Calu3 (cell line): ENCODE measurements at regions not wholly inside any gene's neighbourhood (a gene's known extent, or its start where the extent isn't known, plus 50 kb on each side); places are given as distances from the start of the nearest gene placed in this dataset.
A peak's percentile ranks its signal among the peaks of the same experiment; 100 is the strongest.

Experiments used
- BruUV-seq: library from RNA; stranded (reverse); fragments of 400-500 nt; replicated peaks from 2 replicates; lab custom pipeline; 2021; lab: Mats Ljungman, UMichigan
- CTCF ChIA-PET: fragments of 300-600 bp; sonication (Branson Sonifier 250); formaldehyde crosslinking; loops from one replicate; lab custom pipeline; 2022; ENCODE audit warnings: antibody characterized with exemption; lab: Charles Lee
- DNase-seq: peaks from one replicate; pipeline ENCODE4 v3.0.0; 2022
- H3K27ac Mint-ChIP-seq: one replicate; pipeline ENCODE4 v1.8.0; 2022; ENCODE audit warnings: mixed read lengths; ENCODE audit not compliant: unreplicated experiment
- H3K27me3 Mint-ChIP-seq: one replicate; pipeline ENCODE4 v1.8.0; 2022; ENCODE audit warnings: mixed read lengths; ENCODE audit not compliant: unreplicated experiment
- H3K36me3 Mint-ChIP-seq: one replicate; pipeline ENCODE4 v1.8.0; 2022; ENCODE audit warnings: mild to moderate bottlenecking, moderate library complexity, mixed read lengths; ENCODE audit not compliant: insufficient read depth, unreplicated experiment
- H3K4me1 Mint-ChIP-seq: one replicate; pipeline ENCODE4 v1.8.0; 2022; ENCODE audit warnings: mild to moderate bottlenecking, low read depth, mixed read lengths; ENCODE audit not compliant: unreplicated experiment
- H3K4me3 Mint-ChIP-seq: one replicate; pipeline ENCODE4 v1.8.0; 2022; ENCODE audit warnings: mild to moderate bottlenecking, low read depth, moderate library complexity, mixed read lengths; ENCODE audit not compliant: unreplicated experiment
- H3K9me3 Mint-ChIP-seq: one replicate; pipeline ENCODE4 v1.8.0; 2022; ENCODE audit warnings: low read depth, mixed read lengths; ENCODE audit not compliant: unreplicated experiment
- intact Hi-C: fragments of 100-400 bp; cut with micrococcal nuclease; formaldehyde crosslinking; loops from one replicate; pipeline ENCODE4 v1.10.0; 2022; ENCODE audit not compliant: unreplicated experiment
- TF ChIP-seq, protein P1 (sequence below): fragments of 200-600 bp; IDR thresholded peaks from one replicate; pipeline ENCODE4 v1.8.0; 2022; ENCODE audit warnings: antibody characterized with exemption; ENCODE audit not compliant: unreplicated experiment

DNA sequence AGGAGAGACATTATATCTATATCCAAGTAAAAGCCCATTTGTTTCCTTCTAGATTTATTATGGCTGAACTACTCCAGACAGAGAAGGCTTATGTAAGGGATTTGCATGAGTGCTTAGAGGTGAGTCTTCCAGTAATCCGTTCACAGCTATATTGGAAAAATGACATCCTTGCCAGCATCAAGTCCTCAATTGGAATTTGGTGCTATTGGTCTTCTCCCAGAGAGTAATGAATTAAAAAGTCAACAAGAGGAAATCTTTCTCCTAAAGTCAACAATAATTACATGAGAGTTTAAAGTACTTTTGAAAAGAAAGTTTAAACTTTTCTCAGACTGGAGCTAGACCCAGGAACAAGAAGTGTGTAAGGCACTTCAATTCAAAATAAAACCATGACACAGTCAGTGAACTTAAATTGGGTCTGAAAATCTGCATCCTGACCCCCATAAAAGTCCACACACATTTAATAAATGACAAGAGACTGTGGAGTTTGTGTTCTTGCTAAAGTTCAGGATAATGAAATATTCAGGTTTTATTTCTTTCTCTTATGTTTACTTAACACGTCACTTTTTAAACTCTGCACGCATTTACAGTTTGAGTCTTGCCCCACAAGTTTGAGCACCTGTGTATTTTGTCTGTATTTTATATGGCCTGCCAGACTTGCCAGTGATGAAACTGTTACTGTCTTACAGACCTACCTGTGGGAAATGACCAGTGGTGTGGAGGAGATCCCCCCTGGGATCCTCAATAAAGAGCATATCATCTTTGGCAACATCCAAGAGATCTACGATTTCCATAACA is 268.2 kb upstream of the UMPS start:
- H3K27me3 Mint-ChIP-seq: peaks cover 93% of the 10 kb centered on the region
- CTCF ChIA-PET: no interaction called here
- H3K4me3 Mint-ChIP-seq: no peak overlapping the region
- H3K9me3 Mint-ChIP-seq: no peaks in the 10 kb centered on the region
- TF ChIP-seq, protein P1, sequence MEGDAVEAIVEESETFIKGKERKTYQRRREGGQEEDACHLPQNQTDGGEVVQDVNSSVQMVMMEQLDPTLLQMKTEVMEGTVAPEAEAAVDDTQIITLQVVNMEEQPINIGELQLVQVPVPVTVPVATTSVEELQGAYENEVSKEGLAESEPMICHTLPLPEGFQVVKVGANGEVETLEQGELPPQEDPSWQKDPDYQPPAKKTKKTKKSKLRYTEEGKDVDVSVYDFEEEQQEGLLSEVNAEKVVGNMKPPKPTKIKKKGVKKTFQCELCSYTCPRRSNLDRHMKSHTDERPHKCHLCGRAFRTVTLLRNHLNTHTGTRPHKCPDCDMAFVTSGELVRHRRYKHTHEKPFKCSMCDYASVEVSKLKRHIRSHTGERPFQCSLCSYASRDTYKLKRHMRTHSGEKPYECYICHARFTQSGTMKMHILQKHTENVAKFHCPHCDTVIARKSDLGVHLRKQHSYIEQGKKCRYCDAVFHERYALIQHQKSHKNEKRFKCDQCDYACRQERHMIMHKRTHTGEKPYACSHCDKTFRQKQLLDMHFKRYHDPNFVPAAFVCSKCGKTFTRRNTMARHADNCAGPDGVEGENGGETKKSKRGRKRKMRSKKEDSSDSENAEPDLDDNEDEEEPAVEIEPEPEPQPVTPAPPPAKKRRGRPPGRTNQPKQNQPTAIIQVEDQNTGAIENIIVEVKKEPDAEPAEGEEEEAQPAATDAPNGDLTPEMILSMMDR: no peak
- no peaks in the 10 kb centered on the region for H3K36me3 Mint-ChIP-seq
- no peaks in the 10 kb centered on the region for H3K4me1 Mint-ChIP-seq
- intact Hi-C loops: no loop called here
- H3K27ac Mint-ChIP-seq: no peak overlapping the region
- no TSS peak for BruUV-seq
- DNase-seq: no peak

DNA sequence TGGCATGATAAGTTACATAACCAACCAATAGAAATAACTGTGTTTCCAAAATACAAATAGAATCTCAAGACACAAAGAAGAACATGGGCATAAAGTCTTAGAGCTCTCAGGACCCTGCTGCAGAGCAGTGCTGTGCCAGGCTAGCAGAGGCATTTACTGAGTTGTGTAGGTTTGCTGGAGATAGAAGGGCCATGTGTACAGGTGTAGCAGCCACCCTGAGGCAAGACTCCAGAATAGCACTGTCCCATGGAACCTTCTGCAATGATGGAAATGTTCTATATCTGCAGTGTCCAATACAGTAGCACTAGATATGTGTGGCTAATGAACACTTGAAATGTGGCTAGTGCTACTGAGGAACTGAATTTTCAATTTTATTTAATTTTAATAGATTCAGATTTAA is 267.0 kb upstream of the UMPS start:
- H3K9me3 Mint-ChIP-seq: no peaks in the 10 kb centered on the region
- no peaks in the 10 kb centered on the region for H3K4me1 Mint-ChIP-seq
- H3K27ac Mint-ChIP-seq: no peak overlapping the region
- TF ChIP-seq, protein P1: no peak
- H3K4me3 Mint-ChIP-seq: no peak overlapping the region
- CTCF ChIA-PET: no interaction called here
- intact Hi-C loops: no loop called here
- peaks cover 93% of the 10 kb centered on the region for H3K27me3 Mint-ChIP-seq
- H3K36me3 Mint-ChIP-seq: no peaks in the 10 kb centered on the region
- BruUV-seq: no TSS peak
- DNase-seq: no peak

GRCh38 chr3:124467980-124468902 is 262.0 kb upstream of the UMPS start:
- no peaks in the 10 kb centered on the region for H3K36me3 Mint-ChIP-seq
- H3K27ac Mint-ChIP-seq: no peak overlapping the region
- BruUV-seq: no TSS peak
- no peaks in the 10 kb centered on the region for H3K9me3 Mint-ChIP-seq
- H3K4me3 Mint-ChIP-seq: no peak overlapping the region
- DNase-seq: peak; percentile 66
- no peaks in the 10 kb centered on the region for H3K4me1 Mint-ChIP-seq
- H3K27me3 Mint-ChIP-seq: peaks cover 71% of the 10 kb centered on the region
- intact Hi-C loops: loop anchor here (1.0 to 2.0 kb wide), 2 partner anchors 117 to 451 kb away; no protein-coding TSS in a partner anchor
- CTCF ChIA-PET: interaction anchor here (0.7 to 2.1 kb wide), 3 partner anchors 117 to 388 kb away, joined by 3 to 14 read pairs (median 3); no protein-coding TSS in a partner anchor
- TF ChIP-seq, protein P1: peak; percentile 90

GRCh38 chr3:124469555-124469954 is 260.7 kb upstream of the UMPS start:
- BruUV-seq: no TSS peak
- no peak overlapping the region for H3K27ac Mint-ChIP-seq
- no peak overlapping the region for H3K4me3 Mint-ChIP-seq
- CTCF ChIA-PET: no interaction called here
- H3K36me3 Mint-ChIP-seq: no peaks in the 10 kb centered on the region
- H3K4me1 Mint-ChIP-seq: no peaks in the 10 kb centered on the region
- intact Hi-C loops: loop anchor here (2.0 kb wide), 1 partner anchor 453 kb away; no protein-coding TSS in a partner anchor
- H3K9me3 Mint-ChIP-seq: no peaks in the 10 kb centered on the region
- H3K27me3 Mint-ChIP-seq: peaks cover 59% of the 10 kb centered on the region
- DNase-seq: no peak
- TF ChIP-seq, protein P1: no peak
